Right atrium auricular region (tissue), 2 donors: ENCODE measurements at regions not wholly inside any gene's neighbourhood (a gene's known extent, or its start where the extent isn't known, plus 50 kb on each side); places are given as distances from the start of the nearest gene placed in this dataset.

ENCODE experiments used
- DNase-seq: peaks from one replicate; pipeline ENCODE4 v3.0.0-alpha.2; 2019; ENCODE audit warnings: low spot score
- H3K27ac ChIP-seq, 2 donors: fragments of 200-600 bp; sonication (generic); 1 replicate in 1 of 2; 2 replicates in 1 of 2; pipeline ENCODE4 v1.5.1; 2016 to 2019
- H3K27me3 ChIP-seq, 2 donors: fragments of 200-600 bp; sonication (generic); one replicate each; pipeline versions ENCODE4 v1.5.1 to v1.6.0; 2017 to 2019
- H3K36me3 ChIP-seq: fragments of 200-600 bp; sonication (generic); one replicate; pipeline ENCODE4 v1.5.1; 2016
- H3K4me1 ChIP-seq, 2 donors: fragments of 200-600 bp; sonication (generic); one replicate each; pipeline versions ENCODE4 v1.5.1 to v1.6.0; 2017 to 2019
- H3K4me3 ChIP-seq, 2 donors: fragments of 200-600 bp; sonication (generic); 1 replicate in 1 of 2; 2 replicates in 1 of 2; pipeline ENCODE4 v1.5.1; 2017 to 2019; ENCODE audit warnings: mild to moderate bottlenecking in 1 of 2, moderate library complexity in 1 of 2
- H3K9me3 ChIP-seq, 2 donors: fragments of 200-600 bp; sonication (generic); one replicate each; pipeline ENCODE4 v1.5.1; 2019
- CTCF ChIP-seq, 2 donors: fragments of 200-600 bp; sonication (generic); IDR thresholded peaks; one replicate each; pipeline ENCODE4 v1.5.1; 2019; ENCODE audit warnings: antibody characterized with exemption in 2 of 2

GRCh38 chr4:151459375-151459774, 50.4 kb downstream of the FHIP1A start:
- H3K4me1 ChIP-seq, result no peaks in the 10 kb centered on the region
- H3K27me3 ChIP-seq, result no peaks in the 10 kb centered on the region
- H3K9me3 ChIP-seq, result no peaks in the 10 kb centered on the region
- no peak for TF ChIP-seq CTCF (IDR thresholded peaks at IDR 0.05)
- no peak overlapping the region for H3K27ac ChIP-seq
- H3K36me3 ChIP-seq, result no peaks in the 10 kb centered on the region
- no peak overlapping the region for H3K4me3 ChIP-seq
- no peak for DNase-seq

GRCh38 chr4:151460434-151460833, 51.5 kb downstream of the FHIP1A start:
- no peaks in the 10 kb centered on the region for H3K4me1 ChIP-seq

GRCh38 chr4:151462554-151462953, 53.6 kb downstream of the FHIP1A start:
- Histone ChIP-seq H3K9me3 (no peaks in the 10 kb centered on the region), H3K36me3 (no peaks in the 10 kb centered on the region), H3K27ac (no peak overlapping the region), H3K4me1 (no peaks in the 10 kb centered on the region), H3K27me3 (no peaks in the 10 kb centered on the region), H3K4me3 (no peak overlapping the region)
- no peak for DNase-seq
- no peak for TF ChIP-seq CTCF (IDR thresholded peaks at IDR 0.05)

More at GRCh38 chr4:151460434-151460833, 51.5 kb downstream of the FHIP1A start:
- Histone ChIP-seq H3K27me3 (no peaks in the 10 kb centered on the region), H3K27ac (no peak overlapping the region), H3K36me3 (no peaks in the 10 kb centered on the region), H3K4me3 (no peak overlapping the region), H3K9me3 (no peaks in the 10 kb centered on the region)
- no peak for DNase-seq
- no peak for TF ChIP-seq CTCF (IDR thresholded peaks at IDR 0.05)

GRCh38 chr4:151468715-151469696, 60.0 kb downstream of the FHIP1A start:
- Histone ChIP-seq H3K9me3 (no peaks in the 10 kb centered on the region), H3K27ac (no peak overlapping the region), H3K36me3 (no peaks in the 10 kb centered on the region), H3K4me3 (no peak overlapping the region), H3K4me1 (no peaks in the 10 kb centered on the region), H3K27me3 (no peaks in the 10 kb centered on the region)
- no peak for TF ChIP-seq CTCF (IDR thresholded peaks at IDR 0.05)
- no peak for DNase-seq

GRCh38 chr4:151469970-151470369, 61.0 kb downstream of the FHIP1A start:
- Histone ChIP-seq H3K27me3 (no peaks in the 10 kb centered on the region), H3K9me3 (no peaks in the 10 kb centered on the region), H3K4me3 (no peak overlapping the region), H3K4me1 (no peaks in the 10 kb centered on the region), H3K36me3 (no peaks in the 10 kb centered on the region), H3K27ac (no peak overlapping the region)
- no peak for DNase-seq
- TF ChIP-seq CTCF (IDR thresholded peaks at IDR 0.05), result no peak
